ENCODE measurements at regions not wholly inside any gene's neighbourhood (a gene's known extent, or its start where the extent isn't known, plus 50 kb on each side); places are given as distances from the start of the nearest gene placed in this dataset.

DNA sequence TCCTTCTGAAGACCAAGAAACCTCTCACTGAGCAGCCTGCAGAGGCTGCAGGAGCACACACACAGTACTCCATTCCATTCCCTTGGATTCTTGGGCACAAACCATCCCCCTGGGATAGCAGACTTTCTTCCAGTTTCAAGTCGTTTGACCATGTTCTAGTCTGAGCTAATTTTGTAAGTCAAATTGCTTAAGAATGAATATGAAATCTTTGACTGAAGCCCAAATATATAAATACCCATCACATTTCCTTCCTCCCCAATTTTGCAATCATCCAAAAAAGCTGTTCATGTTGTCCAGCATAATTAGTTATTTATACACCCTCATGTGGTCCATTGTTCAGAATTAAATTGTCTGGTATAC lies 231.2 kb upstream of the TPRG1 start:
- H3K36me3 ChIP-seq (ENCODE audit: control insufficient read depth, insufficient read depth, low read length): no peaks in the 10 kb centered on the region
- no TSS peak for BruUV-seq (replicated peaks)
- in situ Hi-C loops (cut with HindIII; ENCODE audit: low pct_unique_long_range_greater_than_20kb, low sequenced_read_pairs) (no loop called here), intact Hi-C loops (cut with micrococcal nuclease; ENCODE audit: unreplicated experiment) (no loop called here)
- H3K27me3 ChIP-seq (ENCODE audit: control insufficient read depth, insufficient read depth, low read length): no peaks in the 10 kb centered on the region
- ATAC-seq (no peak), DNase-seq (ENCODE audit: low read depth, low spot score) (no peak)
- H3K4me1 ChIP-seq (ENCODE audit: control insufficient read depth, insufficient read depth, low read length): no peaks in the 10 kb centered on the region
- POLR2A ChIA-PET: no interaction called here
- CTCF ChIA-PET: no interaction called here
- TF ChIP-seq, protein P1, sequence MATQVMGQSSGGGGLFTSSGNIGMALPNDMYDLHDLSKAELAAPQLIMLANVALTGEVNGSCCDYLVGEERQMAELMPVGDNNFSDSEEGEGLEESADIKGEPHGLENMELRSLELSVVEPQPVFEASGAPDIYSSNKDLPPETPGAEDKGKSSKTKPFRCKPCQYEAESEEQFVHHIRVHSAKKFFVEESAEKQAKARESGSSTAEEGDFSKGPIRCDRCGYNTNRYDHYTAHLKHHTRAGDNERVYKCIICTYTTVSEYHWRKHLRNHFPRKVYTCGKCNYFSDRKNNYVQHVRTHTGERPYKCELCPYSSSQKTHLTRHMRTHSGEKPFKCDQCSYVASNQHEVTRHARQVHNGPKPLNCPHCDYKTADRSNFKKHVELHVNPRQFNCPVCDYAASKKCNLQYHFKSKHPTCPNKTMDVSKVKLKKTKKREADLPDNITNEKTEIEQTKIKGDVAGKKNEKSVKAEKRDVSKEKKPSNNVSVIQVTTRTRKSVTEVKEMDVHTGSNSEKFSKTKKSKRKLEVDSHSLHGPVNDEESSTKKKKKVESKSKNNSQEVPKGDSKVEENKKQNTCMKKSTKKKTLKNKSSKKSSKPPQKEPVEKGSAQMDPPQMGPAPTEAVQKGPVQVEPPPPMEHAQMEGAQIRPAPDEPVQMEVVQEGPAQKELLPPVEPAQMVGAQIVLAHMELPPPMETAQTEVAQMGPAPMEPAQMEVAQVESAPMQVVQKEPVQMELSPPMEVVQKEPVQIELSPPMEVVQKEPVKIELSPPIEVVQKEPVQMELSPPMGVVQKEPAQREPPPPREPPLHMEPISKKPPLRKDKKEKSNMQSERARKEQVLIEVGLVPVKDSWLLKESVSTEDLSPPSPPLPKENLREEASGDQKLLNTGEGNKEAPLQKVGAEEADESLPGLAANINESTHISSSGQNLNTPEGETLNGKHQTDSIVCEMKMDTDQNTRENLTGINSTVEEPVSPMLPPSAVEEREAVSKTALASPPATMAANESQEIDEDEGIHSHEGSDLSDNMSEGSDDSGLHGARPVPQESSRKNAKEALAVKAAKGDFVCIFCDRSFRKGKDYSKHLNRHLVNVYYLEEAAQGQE (IDR thresholded peaks at IDR 0.05; ENCODE audit: insufficient read depth in 1 of 2, low read depth in 2 of 2, low read length in 1 of 2): no peak
- TF ChIP-seq, protein P2, sequence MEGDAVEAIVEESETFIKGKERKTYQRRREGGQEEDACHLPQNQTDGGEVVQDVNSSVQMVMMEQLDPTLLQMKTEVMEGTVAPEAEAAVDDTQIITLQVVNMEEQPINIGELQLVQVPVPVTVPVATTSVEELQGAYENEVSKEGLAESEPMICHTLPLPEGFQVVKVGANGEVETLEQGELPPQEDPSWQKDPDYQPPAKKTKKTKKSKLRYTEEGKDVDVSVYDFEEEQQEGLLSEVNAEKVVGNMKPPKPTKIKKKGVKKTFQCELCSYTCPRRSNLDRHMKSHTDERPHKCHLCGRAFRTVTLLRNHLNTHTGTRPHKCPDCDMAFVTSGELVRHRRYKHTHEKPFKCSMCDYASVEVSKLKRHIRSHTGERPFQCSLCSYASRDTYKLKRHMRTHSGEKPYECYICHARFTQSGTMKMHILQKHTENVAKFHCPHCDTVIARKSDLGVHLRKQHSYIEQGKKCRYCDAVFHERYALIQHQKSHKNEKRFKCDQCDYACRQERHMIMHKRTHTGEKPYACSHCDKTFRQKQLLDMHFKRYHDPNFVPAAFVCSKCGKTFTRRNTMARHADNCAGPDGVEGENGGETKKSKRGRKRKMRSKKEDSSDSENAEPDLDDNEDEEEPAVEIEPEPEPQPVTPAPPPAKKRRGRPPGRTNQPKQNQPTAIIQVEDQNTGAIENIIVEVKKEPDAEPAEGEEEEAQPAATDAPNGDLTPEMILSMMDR (IDR thresholded peaks at IDR 0.05): no peak
- no peak for TF ChIP-seq POLR2AphosphoS5 (IDR thresholded peaks at IDR 0.05; ENCODE audit: low read depth, low read length)
- no peak for TF ChIP-seq SIN3A (IDR thresholded peaks at IDR 0.05; ENCODE audit: borderline replicate concordance, insufficient read depth, low read depth, low read length)
- no peak for TF ChIP-seq TCF7L2 (IDR thresholded peaks at IDR 0.05; ENCODE audit: low read depth, low read length)
- H3K9me3 ChIP-seq (ENCODE audit: control insufficient read depth, insufficient read depth, low read depth, low read length): no peaks in the 10 kb centered on the region
- no peak overlapping the region for H3K27ac ChIP-seq (ENCODE audit: low read length)
- no peak overlapping the region for H3K4me3 ChIP-seq (ENCODE audit: low read depth in 2 of 2, low read length in 2 of 2)

DNA sequence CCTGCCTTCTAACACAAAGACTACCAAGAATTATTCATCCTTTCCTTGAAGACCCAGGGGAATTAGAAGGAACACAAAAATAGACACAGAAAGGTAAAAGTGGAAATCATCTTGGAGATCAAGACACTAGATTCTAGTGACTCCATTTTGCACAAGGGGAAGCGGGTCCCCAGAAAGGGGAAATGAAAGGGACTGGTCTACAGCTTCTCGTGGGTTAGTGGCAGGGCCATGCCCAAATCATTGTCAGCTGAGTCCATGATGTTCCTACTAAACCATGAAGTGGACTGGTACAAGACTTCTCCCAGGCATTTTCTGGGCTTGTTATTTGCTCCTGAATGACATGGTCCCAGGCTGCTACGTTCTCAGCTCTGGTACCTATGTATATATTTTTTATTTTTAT lies 230.7 kb upstream of the TPRG1 start:
- ChIA-PET POLR2A (no interaction called here), CTCF (interaction anchor here (1.3 kb wide), 1 partner anchor 15 kb away, joined by 4 read pairs; no protein-coding TSS in a partner anchor)
- H3K36me3 ChIP-seq (ENCODE audit: control insufficient read depth, insufficient read depth, low read length): no peaks in the 10 kb centered on the region
- H3K4me1 ChIP-seq (ENCODE audit: control insufficient read depth, insufficient read depth, low read length): 0 out of 2 replicates have a peak, but pooled peaks cover under 1% of the 10 kb centered on the region
- H3K27me3 ChIP-seq (ENCODE audit: control insufficient read depth, insufficient read depth, low read length): no peaks in the 10 kb centered on the region
- H3K4me3 ChIP-seq (ENCODE audit: low read depth in 2 of 2, low read length in 2 of 2): no peak overlapping the region
- H3K27ac ChIP-seq (ENCODE audit: low read length): no peak overlapping the region
- H3K9me3 ChIP-seq (ENCODE audit: control insufficient read depth, insufficient read depth, low read depth, low read length): no peaks in the 10 kb centered on the region
- DNase-seq (ENCODE audit: low read depth, low spot score): no peak
- in situ Hi-C loops (cut with HindIII; ENCODE audit: low pct_unique_long_range_greater_than_20kb, low sequenced_read_pairs) (no loop called here), intact Hi-C loops (cut with micrococcal nuclease; ENCODE audit: unreplicated experiment) (no loop called here)
- TF ChIP-seq SIN3A (IDR thresholded peaks at IDR 0.05; ENCODE audit: borderline replicate concordance, insufficient read depth, low read depth, low read length) (no peak), TCF7L2 (IDR thresholded peaks at IDR 0.05; ENCODE audit: low read depth, low read length) (no peak), POLR2AphosphoS5 (IDR thresholded peaks at IDR 0.05; ENCODE audit: low read depth, low read length) (no peak)
- TF ChIP-seq, protein P1 (IDR thresholded peaks at IDR 0.05; ENCODE audit: insufficient read depth in 1 of 2, low read depth in 2 of 2, low read length in 1 of 2): no peak
- TF ChIP-seq, protein P2 (IDR thresholded peaks at IDR 0.05): no peak
- no TSS peak for BruUV-seq (replicated peaks)
- ATAC-seq: no peak
